HCT116 (cell line): ENCODE measurements at regions not wholly inside any gene's neighbourhood (a gene's known extent, or its start where the extent isn't known, plus 50 kb on each side); places are given as distances from the start of the nearest gene placed in this dataset.

Experiments used
- ATAC-seq: fragments of 200-7000 bp; cut with Tn5 transposase; 2 replicates; pipeline ENCODE4 v1.9.1; 2020; ENCODE audit warnings: mild to moderate bottlenecking, moderate library complexity
- BruUV-seq: library from RNA; stranded (reverse); fragments of 400-500 nt; replicated peaks from 2 replicates; lab custom pipeline; 2021; lab: Mats Ljungman, UMichigan
- CTCF ChIA-PET: fragments of 300-600 bp; sonication (Branson Sonifier 250); formaldehyde crosslinking; loops from one replicate; lab custom pipeline; 2021; ENCODE audit warnings: antibody characterized with exemption; lab: Charles Lee
- POLR2A ChIA-PET: fragments of 300-600, 350-600 bp; sonication (Branson Sonifier 250); formaldehyde crosslinking; loops from one replicate; lab custom pipeline; 2021; ENCODE audit warnings: antibody characterized with exemption; lab: Charles Lee
- RAD21 ChIA-PET, 2 experiments: fragments of 300-600 bp; sonication (Branson Sonifier 250); formaldehyde crosslinking; loops; one replicate each; lab custom pipeline; 2023; ENCODE audit warnings: low total read pairs in 2 of 2; ENCODE audit not compliant: uncharacterized antibody in 2 of 2, unreplicated experiment in 2 of 2, low non-redundant PET in 1 of 2; lab: Charles Lee
- DNase-seq: peaks from one replicate; pipeline ENCODE4 v3.0.0-alpha.2; 2010; ENCODE audit warnings: low read depth, low spot score
- H2AFZ ChIP-seq: fragments of 200-600 bp; shearing (Covaris generic), sonication (generic); 2 replicates; pipeline ENCODE4 v1.6.1; 2017; ENCODE audit warnings: low read depth, mixed run types, mixed read lengths, antibody characterized with exemption, low read length; ENCODE audit not compliant: poor library complexity, severe bottlenecking
- H3K27ac ChIP-seq: 2 replicates; pipeline ENCODE4 v1.5.1; 2012; ENCODE audit warnings: low read depth, low read length
- H3K27me3 ChIP-seq: fragments of 200-600 bp; sonication (generic); 2 replicates; pipeline ENCODE4 v1.6.1; 2016; ENCODE audit warnings: mixed run types, low read length, mixed read lengths; ENCODE audit not compliant: insufficient read depth
- H3K36me3 ChIP-seq, 2 experiments: fragments of 200-500 bp in 1 of 2; fragments of 200-600 bp in 1 of 2; sonication (Bioruptor generic) in 1 of 2; sonication (generic) in 1 of 2; 2 replicates each; pipeline versions ENCODE4 v1.5.1 to v1.6.1; 2014 to 2016; ENCODE audit warnings: low read length in 2 of 2, inconsistent platforms in 1 of 2, mixed read lengths in 1 of 2, mixed run types in 1 of 2; ENCODE audit not compliant: insufficient read depth in 2 of 2, control insufficient read depth in 1 of 2
- H3K4me1 ChIP-seq, 2 experiments: fragments of 200-600 bp in 1 of 2; sonication (generic) in 1 of 2; 2 replicates each; pipeline versions ENCODE4 v1.5.1 to v1.6.1; 2012 to 2017; ENCODE audit warnings: low read length in 2 of 2, inconsistent platforms in 1 of 2, mild to moderate bottlenecking in 1 of 2, mixed read lengths in 1 of 2, mixed run types in 1 of 2, moderate library complexity in 1 of 2; ENCODE audit not compliant: insufficient read depth in 2 of 2, control insufficient read depth in 1 of 2
- H3K4me2 ChIP-seq: fragments of 200-600 bp; sonication (generic); 2 replicates; pipeline ENCODE4 v1.6.1; 2017; ENCODE audit warnings: mixed run types, low read length, mixed read lengths
- H3K4me3 ChIP-seq, 2 experiments: fragments of 200-600 bp in 1 of 2; sonication (generic) in 1 of 2; replicated peaks in 1 of 2; 2 replicates each; pipeline ENCODE4 v1.5.1; 2011 to 2016; ENCODE audit warnings: low read length in 2 of 2, control low read depth in 1 of 2, low read depth in 1 of 2, mild to moderate bottlenecking in 1 of 2, mixed read lengths in 1 of 2, mixed run types in 1 of 2
- H3K79me2 ChIP-seq: fragments of 200-600 bp; sonication (generic); 2 replicates; pipeline ENCODE4 v1.6.1; 2017; ENCODE audit warnings: mild to moderate bottlenecking, mixed run types, low read length, moderate library complexity, mixed read lengths; ENCODE audit not compliant: insufficient read depth
- H3K9ac ChIP-seq: fragments of 200-600 bp; sonication (generic); 2 replicates; pipeline ENCODE4 v1.6.1; 2016; ENCODE audit warnings: low read length, mixed read lengths
- H3K9me2 ChIP-seq: fragments of 200-600 bp; sonication (generic), shearing (Covaris generic); 2 replicates; pipeline ENCODE4 v1.6.1; 2017; ENCODE audit warnings: mixed run types, mild to moderate bottlenecking, moderate library complexity; ENCODE audit not compliant: insufficient read depth
- H3K9me3 ChIP-seq, 2 experiments: fragments of 200-500 bp in 1 of 2; fragments of 200-600 bp in 1 of 2; sonication (Bioruptor generic) in 1 of 2; sonication (generic) in 1 of 2; 2 replicates each; pipeline ENCODE4 v1.6.1; 2014 to 2017; ENCODE audit warnings: low read length in 2 of 2, mixed read lengths in 2 of 2, inconsistent platforms in 1 of 2, low read depth in 1 of 2, mild to moderate bottlenecking in 1 of 2, mixed run types in 1 of 2, moderate library complexity in 1 of 2; ENCODE audit not compliant: control insufficient read depth in 1 of 2, insufficient read depth in 1 of 2
- H4K20me1 ChIP-seq: fragments of 200-600 bp; sonication (generic), shearing (Covaris generic); 2 replicates; pipeline ENCODE4 v1.6.1; 2017; ENCODE audit warnings: mixed run types, mild to moderate bottlenecking, moderate library complexity; ENCODE audit not compliant: insufficient read depth
- ATF3 ChIP-seq: IDR thresholded peaks from 2 replicates; pipeline ENCODE4 v1.6.1; 2012
- CTCF ChIP-seq, 3 experiments: fragments of 200-600 bp in 1 of 3; sonication (generic) in 1 of 3; IDR thresholded peaks in 2 of 3; conservative IDR thresholded peaks in 1 of 3; 2 replicates each; pipeline ENCODE4 v1.5.1; 2012 to 2017; ENCODE audit warnings: low read depth in 2 of 3, low read length in 2 of 3, antibody characterized with exemption in 1 of 3, borderline replicate concordance in 1 of 3, control low read depth in 1 of 3, mild to moderate bottlenecking in 1 of 3, mixed read lengths in 1 of 3, mixed run types in 1 of 3, moderate library complexity in 1 of 3; ENCODE audit not compliant: insufficient read depth in 1 of 3
- EGR1 ChIP-seq: IDR thresholded peaks from 2 replicates; pipeline ENCODE4 v1.6.1; 2012; ENCODE audit warnings: low read depth
- EZH2 ChIP-seq: fragments of 200-600 bp; sonication (generic); IDR thresholded peaks from 2 replicates; pipeline ENCODE4 v1.6.1; 2017; ENCODE audit warnings: antibody characterized with exemption, mixed run types
- FOSL1 ChIP-seq: IDR thresholded peaks from 2 replicates; pipeline ENCODE4 v1.6.1; 2012; ENCODE audit warnings: low read depth
- JUND ChIP-seq: IDR thresholded peaks from 2 replicates; pipeline ENCODE4 v1.6.1; 2012
- MAX ChIP-seq: IDR thresholded peaks from 2 replicates; pipeline ENCODE4 v1.6.1; 2012
- POLR2AphosphoS5 ChIP-seq: IDR thresholded peaks from 2 replicates; pipeline ENCODE4 v1.6.1; 2011; ENCODE audit warnings: mild to moderate bottlenecking, low read depth, low read length, moderate library complexity
- SIN3A ChIP-seq: IDR thresholded peaks from 2 replicates; pipeline ENCODE4 v1.6.1; 2012; ENCODE audit warnings: low read depth
- SRF ChIP-seq: IDR thresholded peaks from 2 replicates; pipeline ENCODE4 v1.6.1; 2012; ENCODE audit warnings: low read depth
- ZBTB33 ChIP-seq: IDR thresholded peaks from 2 replicates; pipeline ENCODE4 v1.6.1; 2011; ENCODE audit warnings: mild to moderate bottlenecking, low read length, moderate library complexity; ENCODE audit not compliant: insufficient replicate concordance; ENCODE audit errors: extremely low read depth
- ZFX ChIP-seq: fragments of 450-650 bp; IDR thresholded peaks from 2 replicates; pipeline ENCODE4 v1.6.1; 2017
- intact Hi-C: fragments of 100-400 bp; cut with micrococcal nuclease; formaldehyde crosslinking; loops from 2 replicates; pipeline ENCODE4 v1.10.0; 2022

GRCh38 chr2:223701761-223702160, 99.6 kb upstream of the SCG2 start:
- CTCF ChIA-PET, result no interaction called here
- H4K20me1 ChIP-seq, result no peaks in the 10 kb centered on the region
- 0 out of 2 replicates have a peak overlapping the region, but pooled peaks have one; percentile 5 for H3K9ac ChIP-seq
- RAD21 ChIA-PET, result no interaction called here
- intact Hi-C loops, result no loop called here
- DNase-seq (no peak), ATAC-seq (no peak)
- BruUV-seq, result no TSS peak
- no peak overlapping the region for H3K4me3 ChIP-seq
- H3K9me2 ChIP-seq, result no peaks in the 10 kb centered on the region
- H3K4me1 ChIP-seq, result peaks cover 55 to 62% of the 10 kb centered on the region in 2 experiments
- TF ChIP-seq SRF (0 out of 2 replicates have a peak, but pooled peaks have one; percentile 7), FOSL1 (no peak)
- no peaks in the 10 kb centered on the region for H3K9me3 ChIP-seq
- H2AFZ ChIP-seq, result peak overlapping the region; percentile 4
- POLR2A ChIA-PET, result interaction anchor here (3.7 to 6.6 kb wide), 2 partner anchors 10 to 22 kb away, joined by 14 to 95 read pairs; no protein-coding TSS in a partner anchor
- no peaks in the 10 kb centered on the region for H3K79me2 ChIP-seq
- peak overlapping the region; percentile 4; the same call in 1 of the 2 replicates for H3K4me2 ChIP-seq
- no peaks in the 10 kb centered on the region for H3K27me3 ChIP-seq
- peak overlapping the region; percentile 95 for H3K27ac ChIP-seq
- no peaks in the 10 kb centered on the region for H3K36me3 ChIP-seq

GRCh38 chr2:223700221-223700620, 98.1 kb upstream of the SCG2 start:
- RAD21 ChIA-PET, result no interaction called here
- peaks cover 63 to 70% of the 10 kb centered on the region in 2 experiments for H3K4me1 ChIP-seq
- POLR2A ChIA-PET, result interaction anchor here (1.1 to 6.6 kb wide), 4 partner anchors 12 to 60 kb away, joined by 3 to 95 read pairs (median 22); no protein-coding TSS in a partner anchor
- no peaks in the 10 kb centered on the region for H3K9me2 ChIP-seq
- no peaks in the 10 kb centered on the region for H4K20me1 ChIP-seq
- no peaks in the 10 kb centered on the region for H3K79me2 ChIP-seq
- peak overlapping the region; percentile 95 for H3K27ac ChIP-seq
- H2AFZ ChIP-seq, result no peak overlapping the region
- no TSS peak for BruUV-seq
- no peak overlapping the region for H3K4me3 ChIP-seq
- intact Hi-C loops, result no loop called here
- peak overlapping the region; percentile 58 for H3K4me2 ChIP-seq
- no peak for DNase-seq
- CTCF ChIA-PET, result interaction anchor here (1.6 to 2.9 kb wide), 2 partner anchors 98 to 453 kb away, joined by 4 to 10 read pairs; no protein-coding TSS in a partner anchor
- H3K36me3 ChIP-seq, result no peaks in the 10 kb centered on the region
- ATAC-seq, result no peak
- H3K9ac ChIP-seq, result peak overlapping the region; percentile 60
- H3K9me3 ChIP-seq, result no peaks in the 10 kb centered on the region
- no peaks in the 10 kb centered on the region for H3K27me3 ChIP-seq
- no peak for TF ChIP-seq EGR1
- no peak for TF ChIP-seq SIN3A
- no peak for TF ChIP-seq EZH2
- TF ChIP-seq ATF3, result no peak
- no peak for TF ChIP-seq JUND
- TF ChIP-seq MAX, result no peak
- no peak for TF ChIP-seq ZBTB33
- TF ChIP-seq POLR2AphosphoS5, result no peak
- TF ChIP-seq CTCF (IDR thresholded peaks at IDR 0.05 in 2 of 3, conservative IDR thresholded peaks at IDR 0.05 in 1 of 3; ENCODE audit: borderline replicate concordance in 1 of 3, insufficient read depth in 1 of 3, low read depth in 2 of 3, low read length in 2 of 3), result no peak
- no peak for TF ChIP-seq ZFX
